HG03045 (cell line): ENCODE measurements at regions not wholly inside any gene's neighbourhood (a gene's known extent, or its start where the extent isn't known, plus 50 kb on each side); places are given as distances from the start of the nearest gene placed in this dataset.

Experiments used
- ATAC-seq: cut with Tn5 transposase; IDR thresholded peaks from one replicate; pipeline ENCODE4 v1.9.1; 2021; ENCODE audit warnings: mild to moderate bottlenecking, moderate library complexity; ENCODE audit not compliant: unreplicated experiment

DNA sequence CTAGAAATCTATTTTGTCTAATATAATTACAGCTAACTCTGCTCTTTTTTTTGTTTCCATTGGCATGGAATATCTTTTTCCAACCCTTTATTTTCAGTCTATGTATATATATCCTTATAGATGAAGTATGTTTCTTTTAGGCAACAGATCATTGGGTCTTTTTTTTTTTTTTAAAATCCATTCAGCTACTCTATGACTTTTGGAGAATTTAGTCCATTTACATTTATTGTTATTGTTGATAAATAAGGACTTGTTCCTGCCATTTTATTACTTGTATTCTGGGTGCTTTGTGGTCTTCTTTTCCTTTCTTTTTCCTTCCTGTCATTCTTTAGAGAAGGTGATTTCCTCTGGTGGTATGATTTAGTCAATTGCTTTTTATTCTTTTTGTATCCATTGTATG, 296.8 kb downstream of the SMARCA2 start:
- ATAC-seq, result no peak

DNA sequence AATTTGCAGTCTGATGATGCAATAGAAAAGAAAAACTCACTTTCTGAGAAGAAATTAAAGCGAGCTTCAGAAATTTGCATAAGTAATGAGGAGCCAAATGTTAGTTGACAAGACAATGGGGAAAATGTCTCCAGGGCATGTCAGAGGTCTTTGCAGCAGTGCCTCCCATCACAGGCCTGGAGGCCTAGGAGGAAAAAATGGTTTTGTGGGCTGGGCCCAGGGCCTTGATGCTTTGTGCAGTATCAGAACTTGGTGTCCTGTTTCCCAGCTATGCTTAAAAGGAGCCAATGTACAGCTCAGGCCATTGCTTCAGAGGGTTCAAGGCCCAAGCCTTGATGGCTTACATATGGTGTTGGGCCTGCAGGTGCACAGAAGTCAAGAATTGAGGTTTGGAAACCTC, 298.4 kb downstream of the SMARCA2 start:
- no peak for ATAC-seq

DNA sequence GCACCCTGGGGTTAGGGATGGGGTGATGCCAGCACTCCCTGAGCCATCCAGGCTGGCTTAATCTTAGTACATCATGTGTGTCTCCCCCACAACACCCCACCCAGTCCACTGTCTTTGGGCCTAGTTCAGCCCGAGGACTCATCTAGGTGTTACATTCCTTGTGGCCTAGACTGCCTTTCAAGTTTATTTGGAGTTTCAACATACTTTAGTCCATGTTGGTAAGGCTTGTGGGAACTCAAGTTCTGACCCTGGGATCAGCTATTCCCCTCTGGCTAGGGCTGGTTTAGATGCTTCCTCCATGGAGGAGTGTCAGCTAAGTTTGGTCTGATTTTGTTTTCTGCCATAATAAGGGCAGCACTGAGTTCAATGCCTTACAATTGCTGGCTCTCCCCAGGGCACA, 302.4 kb downstream of the SMARCA2 start:
- ATAC-seq, result no peak

DNA sequence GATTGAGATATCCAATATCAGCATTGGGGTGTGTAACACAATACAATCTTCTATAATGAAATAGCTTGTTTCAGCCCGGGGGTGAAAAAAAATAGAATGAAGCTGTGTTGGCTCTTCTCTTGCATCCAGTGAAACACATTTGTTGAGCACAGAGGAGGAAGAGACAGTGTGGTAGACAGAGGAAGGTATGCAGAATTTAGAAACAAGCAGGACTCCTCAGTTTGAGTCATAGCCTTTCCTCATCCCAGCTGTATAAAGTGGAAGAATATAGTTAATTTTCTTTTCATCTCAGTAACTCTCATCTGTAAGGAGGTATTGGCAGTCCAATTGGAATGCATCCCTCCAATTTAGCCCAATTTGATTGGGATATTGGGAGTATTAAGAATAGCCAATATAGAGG, 302.2 kb upstream of the VLDLR start:
- no peak for ATAC-seq

DNA sequence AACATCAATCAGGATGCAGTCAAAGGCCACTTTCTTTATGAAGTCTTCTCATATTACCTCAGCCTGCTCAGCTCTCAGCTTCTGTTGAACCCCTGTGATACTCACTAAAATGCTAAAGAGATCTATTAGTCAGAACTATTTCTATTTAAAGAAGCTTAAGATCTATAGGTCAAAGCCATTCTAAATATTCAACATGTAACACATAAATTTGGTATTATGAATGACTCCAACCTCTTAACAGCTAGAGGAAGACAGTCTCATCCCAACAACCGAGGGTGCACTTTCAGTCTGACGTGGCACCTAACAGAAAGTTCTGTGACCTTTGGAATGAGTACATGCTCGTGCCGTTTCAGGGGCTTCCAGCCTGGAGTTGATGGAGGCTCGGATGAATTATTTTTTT, 301.5 kb upstream of the VLDLR start:
- ATAC-seq, result no peak

DNA sequence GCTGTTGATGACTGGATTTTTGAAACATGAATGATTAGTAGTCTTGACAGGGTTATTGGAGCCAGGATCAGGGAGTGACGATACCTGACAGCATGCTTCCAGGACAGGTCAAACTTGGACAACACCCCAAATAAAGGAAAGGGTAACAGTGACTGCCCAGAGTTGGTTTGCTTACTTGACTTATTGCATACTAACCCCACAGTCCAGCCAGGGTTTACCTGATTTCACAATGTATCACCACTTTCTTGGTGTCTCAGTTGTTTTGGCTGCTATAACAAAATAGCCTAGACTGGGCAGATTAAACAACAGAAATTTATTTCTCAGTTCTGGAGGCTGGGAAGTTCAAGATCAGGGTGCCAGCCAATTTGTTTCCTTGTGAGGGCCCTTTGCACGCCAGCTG, 301.0 kb upstream of the VLDLR start:
- no peak for ATAC-seq

DNA sequence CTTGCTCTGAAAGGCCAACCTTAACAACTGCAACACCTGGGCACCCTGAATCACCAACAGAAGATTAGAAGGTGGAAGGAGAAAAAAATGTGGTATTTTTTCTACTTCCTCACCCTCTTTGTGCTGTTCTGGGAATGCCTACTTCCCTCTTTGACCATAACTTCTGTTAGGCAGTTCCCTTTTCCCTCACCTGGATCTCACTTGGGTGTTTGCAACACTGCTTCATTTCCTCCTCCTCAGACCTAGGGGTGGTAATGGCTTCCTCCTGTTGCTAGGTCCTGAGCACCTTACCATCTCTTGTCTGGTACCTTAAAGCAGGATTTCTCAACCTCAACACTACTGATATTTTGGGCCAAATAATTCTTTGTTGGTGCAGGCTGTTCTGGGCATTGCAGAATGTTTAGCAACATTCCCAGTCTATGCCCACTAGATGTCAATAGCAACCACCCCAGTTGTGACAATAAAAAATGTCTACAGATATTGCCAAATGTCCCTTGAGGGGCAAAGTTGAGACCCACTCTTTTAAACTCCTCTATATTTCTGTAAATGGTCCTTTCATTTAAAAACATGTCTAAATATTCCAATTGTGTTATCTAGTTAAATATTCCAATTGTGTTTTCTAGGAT, 300.0 kb upstream of the VLDLR start:
- no peak for ATAC-seq

DNA sequence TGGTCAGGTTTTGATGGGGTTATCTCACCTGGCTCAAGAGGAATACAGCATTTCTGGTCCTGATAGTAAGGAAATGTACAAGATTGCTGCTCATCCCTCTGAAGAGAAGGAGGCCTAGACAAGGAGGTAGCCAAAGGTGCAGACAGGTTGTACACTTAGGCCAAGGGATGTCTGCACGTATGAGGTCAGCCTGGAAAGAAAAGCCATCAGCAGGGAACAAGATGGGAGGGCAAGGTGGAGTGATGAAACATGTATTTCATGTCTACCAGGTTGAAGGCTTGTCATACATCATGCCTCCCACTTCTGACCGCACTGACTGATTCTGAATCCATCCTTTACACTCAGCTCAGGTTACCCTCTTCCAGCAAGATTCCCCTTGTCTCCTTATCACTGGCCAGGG, 296.8 kb upstream of the VLDLR start:
- ATAC-seq, result no peak

DNA sequence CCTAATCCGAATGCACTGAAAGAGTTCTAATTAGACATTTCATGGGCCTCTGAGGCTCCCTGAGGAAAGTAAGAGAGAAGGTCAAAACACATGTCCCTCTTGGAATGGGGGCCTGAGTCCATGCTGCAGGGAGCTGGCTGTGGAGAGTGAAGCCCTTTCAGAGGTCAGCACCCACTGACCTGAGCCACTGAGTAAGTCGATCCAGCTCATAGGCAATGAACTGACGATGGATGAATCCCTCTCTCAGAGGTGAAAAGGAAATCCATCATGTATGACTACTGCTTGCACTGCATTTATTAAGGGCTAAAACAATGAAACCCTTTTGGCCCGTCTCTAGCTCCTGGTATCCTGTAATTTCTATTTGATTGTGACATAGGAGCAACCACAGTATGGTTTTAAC, 288.9 kb upstream of the VLDLR start:
- no peak for ATAC-seq

DNA sequence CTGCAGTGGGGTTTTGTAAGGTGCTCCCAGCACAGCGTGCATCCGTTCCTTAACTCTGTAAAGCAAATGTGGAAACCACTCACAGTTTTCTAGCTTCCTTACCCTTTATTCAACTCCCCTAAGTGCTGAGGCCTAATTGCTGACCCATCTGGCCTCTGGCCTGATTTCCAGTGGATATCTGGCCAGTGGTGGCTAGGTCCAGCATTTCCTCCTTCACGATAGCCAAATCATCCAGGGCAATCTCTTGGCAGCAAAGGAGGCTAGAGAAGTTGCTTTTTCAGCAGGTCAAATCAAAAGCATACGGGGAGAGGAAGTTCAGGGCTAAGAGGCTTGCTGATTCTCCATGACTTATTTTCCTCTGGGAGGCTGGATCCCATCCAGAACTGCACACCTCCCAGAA, 286.3 kb upstream of the VLDLR start:
- ATAC-seq, result no peak

DNA sequence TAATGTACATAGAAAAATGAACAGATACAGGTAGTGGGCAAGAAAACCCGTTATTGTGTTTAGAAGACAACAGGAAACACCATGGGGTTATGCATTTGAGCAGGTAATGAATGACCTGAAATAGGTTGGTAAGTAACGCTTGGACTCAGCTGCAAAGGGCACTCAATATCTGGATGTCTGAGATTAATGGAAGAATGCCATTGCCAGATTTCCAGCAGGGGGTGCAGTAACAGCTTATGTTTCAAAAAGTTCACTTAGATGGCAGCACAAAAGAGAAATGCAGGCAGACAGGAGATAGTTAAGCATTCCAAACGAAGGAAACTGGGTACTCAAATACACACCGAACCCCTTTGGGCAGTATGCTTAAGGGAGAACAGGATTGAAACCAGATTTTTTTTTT, 285.5 kb upstream of the VLDLR start:
- no peak for ATAC-seq

DNA sequence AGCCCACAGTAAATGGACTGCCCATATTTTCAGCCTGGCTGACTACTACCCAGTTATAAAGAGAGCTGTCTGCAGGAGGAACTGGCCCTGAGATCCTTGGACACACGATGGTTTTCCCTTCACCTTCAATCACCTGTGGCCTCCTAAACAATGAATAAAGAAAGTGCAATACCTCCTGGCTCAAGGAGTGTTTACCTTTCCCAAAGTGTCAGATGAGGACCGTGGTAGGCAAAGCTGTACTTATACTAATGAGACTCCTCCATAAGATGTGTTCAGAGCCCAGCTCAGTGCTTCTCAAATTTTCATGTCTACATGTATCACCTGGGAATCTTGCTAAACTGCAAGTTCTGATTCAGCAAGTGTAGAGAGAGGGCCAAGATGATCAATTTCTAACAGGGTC, 284.5 kb upstream of the VLDLR start:
- ATAC-seq, result no peak

DNA sequence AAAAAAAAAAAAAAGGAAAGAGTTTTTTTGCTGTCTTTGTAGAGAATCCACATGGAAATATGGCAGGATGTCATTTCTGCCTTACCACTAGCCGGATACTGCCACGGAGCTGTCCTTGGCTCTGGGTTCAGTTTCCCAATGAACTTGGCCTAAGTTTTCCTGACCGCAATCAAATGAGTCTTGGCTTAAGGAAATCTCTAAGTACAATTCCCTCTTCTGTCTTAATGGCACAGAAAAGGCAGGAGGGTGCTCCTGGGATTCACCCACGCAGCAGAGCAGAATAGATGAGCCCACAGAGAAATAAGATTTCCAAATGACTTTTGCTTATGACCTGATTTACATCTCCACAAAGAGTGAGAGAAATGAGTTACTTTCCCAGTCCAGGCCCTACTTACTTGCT, 284.0 kb upstream of the VLDLR start:
- ATAC-seq, result no peak

DNA sequence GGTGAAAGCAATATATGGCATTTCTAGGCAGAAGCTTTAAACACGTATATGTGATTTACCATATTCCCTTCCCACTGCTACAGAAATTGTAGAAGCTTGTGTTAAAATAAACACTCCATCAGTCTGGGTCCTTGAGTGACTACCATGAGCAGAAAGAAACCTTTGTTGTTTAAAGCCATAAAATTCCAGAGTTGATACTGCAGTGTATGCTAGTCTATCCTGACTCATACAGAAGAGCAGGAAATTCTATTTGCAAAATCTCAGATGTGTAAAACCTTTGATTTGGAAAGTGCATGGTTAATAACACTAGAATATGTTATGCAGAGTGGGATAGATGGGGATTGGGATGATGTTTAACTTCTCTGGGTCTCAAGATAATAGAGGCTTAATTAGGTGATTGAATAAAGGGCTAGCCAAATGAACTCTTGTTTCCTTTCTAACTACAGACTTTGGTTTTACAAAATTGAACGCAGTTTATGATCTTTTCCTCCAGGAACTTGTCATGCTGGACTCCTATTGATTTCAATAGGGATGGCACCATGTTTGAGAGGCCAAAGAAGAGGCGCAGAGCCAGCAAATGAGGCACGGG, 282.7 kb upstream of the VLDLR start:
- no peak for ATAC-seq

DNA sequence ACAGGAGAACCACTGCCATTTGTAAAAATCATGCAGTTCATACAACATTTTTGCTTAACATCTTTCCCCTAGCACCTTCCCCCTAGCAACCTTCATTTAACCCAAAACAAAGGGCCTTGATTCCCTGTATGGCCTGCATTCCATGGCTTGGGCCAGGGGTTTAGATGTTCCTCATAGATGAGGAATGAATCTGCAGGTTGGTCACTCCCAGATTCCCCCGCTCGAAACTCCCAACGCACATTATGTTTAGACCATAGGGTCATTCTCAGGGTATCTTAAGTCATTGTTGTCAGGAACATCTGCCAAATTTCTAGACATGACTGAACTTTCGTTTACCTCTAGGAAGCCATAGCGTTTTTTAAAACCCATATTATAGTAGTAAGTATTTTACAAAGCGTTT, 282.2 kb upstream of the VLDLR start:
- ATAC-seq, result no peak

DNA sequence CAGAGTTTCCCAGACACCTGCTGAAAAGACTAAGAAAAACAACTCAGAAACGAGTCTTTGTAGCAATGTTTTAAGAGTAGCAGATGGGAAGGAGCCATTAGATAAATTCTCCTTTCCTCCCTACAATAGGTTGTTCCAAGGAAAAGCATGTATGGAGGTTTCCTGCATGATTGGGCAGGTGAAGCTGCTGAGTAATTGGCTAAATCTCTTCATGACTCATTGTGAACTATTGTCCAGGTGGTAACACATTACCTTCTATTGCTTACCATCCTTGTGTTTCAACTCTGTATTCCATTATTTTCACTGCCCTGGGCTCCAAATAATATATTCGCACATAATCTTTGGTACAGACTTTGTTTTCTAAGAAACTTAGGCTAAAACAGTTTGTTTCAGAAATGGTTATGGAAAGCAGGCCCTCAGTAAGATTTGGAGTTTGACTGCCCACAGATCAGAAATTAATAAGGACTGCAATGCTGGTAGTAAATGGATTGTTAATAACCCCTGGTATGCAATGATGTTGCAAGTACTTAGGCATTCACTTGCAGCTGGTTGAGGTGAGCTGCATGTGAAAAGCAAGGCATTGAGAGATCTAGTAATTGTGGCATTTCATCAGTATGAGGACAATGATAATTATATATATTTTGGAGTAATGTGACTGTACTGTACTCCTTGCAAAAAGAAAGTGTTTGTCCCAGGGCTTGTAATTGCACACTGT, 281.4 kb upstream of the VLDLR start:
- no peak for ATAC-seq

DNA sequence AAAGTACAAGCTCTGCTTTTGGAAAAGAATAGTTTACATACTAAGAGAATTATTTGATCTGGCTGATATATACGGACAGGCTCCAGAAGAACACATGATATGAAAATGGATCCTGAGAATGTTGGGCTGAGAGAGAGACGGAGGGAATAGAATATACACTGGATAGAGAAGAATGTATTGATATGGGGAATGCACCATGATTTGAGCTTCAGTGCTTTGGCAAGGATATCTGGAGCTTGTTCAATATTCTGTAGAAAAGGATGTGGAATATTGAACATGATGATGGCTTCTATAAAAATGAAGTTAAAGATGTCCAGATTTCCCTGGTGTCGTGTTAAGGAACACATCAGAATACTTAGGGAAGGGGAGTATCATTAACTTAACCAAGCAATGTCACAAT, 280.5 kb upstream of the VLDLR start:
- ATAC-seq, result no peak

DNA sequence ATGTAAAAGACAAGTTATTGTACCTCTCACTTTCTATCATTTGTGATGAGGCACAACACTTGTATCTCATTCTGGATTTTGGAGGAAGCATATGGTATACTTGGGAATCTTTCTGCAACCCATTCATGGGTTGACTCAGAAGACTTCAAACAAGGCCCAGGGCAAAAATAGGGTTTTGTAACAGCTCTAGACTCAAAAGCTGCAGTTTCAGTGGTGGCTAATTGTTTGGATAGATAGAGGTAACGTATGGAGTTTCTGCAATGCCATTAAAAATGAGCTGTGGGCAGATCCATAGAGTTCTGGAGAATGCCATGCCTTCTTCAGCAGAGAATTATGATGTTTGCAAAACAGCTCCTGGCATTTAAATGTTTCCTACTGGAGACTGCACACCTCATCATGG, 279.6 kb upstream of the VLDLR start:
- ATAC-seq, result no peak

DNA sequence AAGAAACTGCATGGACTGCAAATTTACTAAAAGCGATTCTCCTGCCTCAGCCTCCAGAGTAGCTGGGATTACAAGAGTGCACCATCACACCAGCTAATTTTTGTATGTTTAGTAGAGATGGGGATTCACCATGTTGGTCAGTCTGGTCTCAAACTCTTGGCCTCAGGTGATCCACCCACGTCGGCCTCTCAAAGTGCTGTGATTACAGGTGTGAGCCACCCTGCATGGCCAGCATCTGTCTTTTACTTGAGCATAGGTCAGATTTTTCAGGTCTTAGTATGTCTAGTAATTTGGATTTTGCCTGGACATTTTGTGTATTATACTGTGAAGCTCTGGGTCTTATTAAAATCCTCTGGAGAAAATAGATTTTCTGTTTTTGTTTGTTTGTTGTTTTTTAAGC, 277.8 kb upstream of the VLDLR start:
- ATAC-seq, result no peak

DNA sequence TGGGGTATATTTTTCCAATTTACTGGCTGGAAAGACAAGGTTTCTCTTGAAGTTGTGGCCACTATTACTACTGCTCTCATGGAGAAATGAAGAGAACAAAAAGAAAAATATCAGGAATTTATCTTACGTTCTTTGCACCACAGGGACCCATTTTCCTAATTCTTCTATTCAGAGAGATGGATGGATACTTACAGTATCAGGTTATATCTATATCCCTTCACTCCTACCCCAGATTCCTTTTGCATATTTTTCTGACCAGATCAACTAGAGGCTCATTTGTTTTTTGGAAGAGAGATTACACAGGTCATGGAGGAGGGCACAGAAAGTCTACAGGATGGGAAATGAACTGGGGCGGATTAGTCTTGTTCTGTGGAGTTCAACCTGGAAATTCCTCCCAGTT, 277.2 kb upstream of the VLDLR start:
- ATAC-seq, result no peak

DNA sequence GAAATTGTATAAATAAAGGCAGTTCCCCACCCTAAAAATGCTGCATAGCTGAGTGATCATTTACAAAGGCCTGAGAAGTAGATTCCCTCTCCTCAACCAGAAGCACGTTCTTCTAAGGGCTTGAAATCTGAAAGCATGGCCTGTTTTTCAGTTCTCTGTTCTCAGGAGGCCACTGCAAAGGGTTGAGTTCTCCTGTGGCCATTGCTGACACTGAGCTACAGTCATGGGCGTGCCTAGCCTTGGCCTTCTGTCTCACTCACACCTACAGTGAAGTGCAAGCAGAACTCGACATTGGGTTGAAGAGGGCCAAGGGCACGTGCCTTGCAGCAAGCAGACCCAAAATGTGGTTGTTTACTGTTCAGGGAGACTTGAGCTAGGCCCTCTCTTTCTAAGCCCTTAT, 276.6 kb upstream of the VLDLR start:
- ATAC-seq, result no peak

DNA sequence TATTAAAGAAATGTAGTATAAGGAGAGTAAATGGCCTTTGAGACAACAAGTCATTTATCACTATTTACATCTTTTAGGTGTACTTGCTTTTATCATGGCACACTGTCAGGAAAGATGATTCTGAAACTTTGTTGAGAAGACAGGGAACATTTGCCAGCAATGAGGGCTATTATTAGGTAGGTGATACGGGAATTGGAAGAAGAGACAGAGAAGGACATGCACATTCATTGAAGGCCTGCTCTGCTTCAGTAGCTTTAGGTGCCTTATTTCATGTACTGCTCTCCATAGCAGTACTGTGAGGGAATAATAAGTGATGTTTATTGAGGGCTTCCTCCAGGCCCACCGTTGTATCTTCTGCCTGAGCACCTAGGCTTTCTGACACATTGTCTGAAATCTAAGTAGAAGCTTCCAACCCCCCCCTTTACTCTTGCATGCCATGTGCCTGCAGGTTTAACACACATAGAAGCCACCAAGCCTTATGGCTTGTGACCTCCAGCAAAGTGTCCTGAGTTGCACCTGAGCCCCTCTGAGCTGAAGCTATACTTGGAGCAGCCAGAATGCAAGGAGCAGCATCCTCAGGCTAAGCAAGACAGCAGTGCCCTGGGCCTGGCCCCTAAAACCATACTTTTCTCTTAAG, 275.2 kb upstream of the VLDLR start:
- ATAC-seq, result no peak
